ENCODE measurements at regions not wholly inside any gene's neighbourhood (a gene's known extent, or its start where the extent isn't known, plus 50 kb on each side); places are given as distances from the start of the nearest gene placed in this dataset.
"Not testable (repeated sequence)": the region's sequence is repeated elsewhere in the genome, so short reads cannot be mapped to it uniquely, and the experiment has no call there.

- DNase-seq: no peak
These were observed 506.8 kb upstream of the CITED2 start for GRCh38 chr6:139881236-139881635.

- no peak for DNase-seq
These were observed 505.4 kb upstream of the CITED2 start for GRCh38 chr6:139879823-139880356.

GRCh38 chr6:139879241-139879640, 504.8 kb upstream of the CITED2 start:
- not testable (repeated sequence) for DNase-seq

- no peak for DNase-seq
These were observed 503.5 kb upstream of the CITED2 start for GRCh38 chr6:139877828-139878405.

- peak; percentile 22 for DNase-seq
These were observed 498.2 kb upstream of the CITED2 start for GRCh38 chr6:139872665-139873064.

GRCh38 chr6:139871803-139872510, 497.5 kb upstream of the CITED2 start:
- no peak for DNase-seq

GRCh38 chr6:139871165-139871710, 496.8 kb upstream of the CITED2 start:
- DNase-seq: no peak

- DNase-seq: no peak
These were observed 494.1 kb upstream of the CITED2 start for GRCh38 chr6:139868576-139868975.

GRCh38 chr6:139863964-139864363, 489.5 kb upstream of the CITED2 start:
- no peak for DNase-seq

GRCh38 chr6:139863346-139863745, 488.9 kb upstream of the CITED2 start:
- DNase-seq: no peak

- no peak for DNase-seq
These were observed 487.9 kb upstream of the CITED2 start for GRCh38 chr6:139862311-139862710.

GRCh38 chr6:139860203-139860602, 485.8 kb upstream of the CITED2 start:
- no peak for DNase-seq

GRCh38 chr6:139858429-139858828, 484.0 kb upstream of the CITED2 start:
- no peak for DNase-seq

- DNase-seq: no peak
These were observed 482.7 kb upstream of the CITED2 start for GRCh38 chr6:139857143-139857542.

GRCh38 chr6:139856562-139856961, 482.1 kb upstream of the CITED2 start:
- no peak for DNase-seq

GRCh38 chr6:139855671-139856311, 481.3 kb upstream of the CITED2 start:
- DNase-seq: no peak

- DNase-seq: no peak
These were observed 479.0 kb upstream of the CITED2 start for GRCh38 chr6:139853302-139853992.

GRCh38 chr6:139852488-139853140, 478.2 kb upstream of the CITED2 start:
- DNase-seq: no peak

GRCh38 chr6:139852067-139852466, 477.6 kb upstream of the CITED2 start:
- no peak for DNase-seq

- no peak for DNase-seq
These were observed 476.8 kb upstream of the CITED2 start for GRCh38 chr6:139851206-139851605.

GRCh38 chr6:139850512-139850911, 476.1 kb upstream of the CITED2 start:
- DNase-seq: no peak

GRCh38 chr6:139847457-139847813, 473.0 kb upstream of the CITED2 start:
- DNase-seq: no peak

All from NCI-H446 treated with DMSO at 0.1 percent for 48 hours (cell line).